ENCODE measurements at regions not wholly inside any gene's neighbourhood (a gene's known extent, or its start where the extent isn't known, plus 50 kb on each side); places are given as distances from the start of the nearest gene placed in this dataset.

DNA sequence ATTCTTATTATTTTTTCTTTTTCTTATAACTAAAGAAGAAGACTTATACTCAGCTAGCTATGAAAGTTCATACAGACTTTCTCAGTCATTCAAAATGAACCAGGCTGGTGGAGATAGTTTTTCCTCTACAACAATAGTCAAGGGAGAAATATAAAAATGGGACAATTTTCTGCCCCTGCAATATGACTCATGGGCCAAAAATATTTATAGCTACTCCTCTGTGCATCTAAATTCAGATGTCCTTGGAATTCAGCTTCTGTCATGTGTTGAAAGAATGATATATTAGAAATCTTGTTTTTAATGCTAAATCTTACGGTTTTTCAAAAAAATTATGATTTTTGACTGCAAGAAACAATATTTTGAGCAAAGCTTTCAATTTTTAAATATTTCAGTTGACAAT is 237.2 kb upstream of the SYT10 start:
- TF ChIP-seq NKX3-1 (CRISPR knock-in tag; IDR thresholded peaks at IDR 0.05): no peak
- WGBS (ENCODE audit: low lambda C conversion rate): 0% methylated on average over 1 of the region's 1 CpG
- POLR2A ChIA-PET: no interaction called here
- Histone ChIP-seq H3K9me3 (ENCODE audit: low read length) (no peaks in the 10 kb centered on the region), H3K4me3 (replicated peaks in 1 of 3; ENCODE audit: insufficient read depth in 1 of 3, low read depth in 2 of 3, low read length in 3 of 3) (no peak overlapping the region), H3K36me3 (replicated peaks in 1 of 2; ENCODE audit: control insufficient read depth in 1 of 2, insufficient read depth in 2 of 2, low read length in 2 of 2) (no peaks in the 10 kb centered on the region), H3K27ac (ENCODE audit: extremely low read length, insufficient read depth, low read length) (no peak overlapping the region), H3K27me3 (ENCODE audit: control insufficient read depth in 1 of 2, insufficient read depth in 2 of 2, low read length in 2 of 2) (no peaks in the 10 kb centered on the region), H3K4me2 (ENCODE audit: low read depth, low read length) (no peak overlapping the region), H3K9ac (ENCODE audit: insufficient read depth, low read depth, low read length) (no peak overlapping the region), H4K20me1 (ENCODE audit: insufficient read depth, low read length) (no peaks in the 10 kb centered on the region), H2AFZ (ENCODE audit: low read length) (no peak overlapping the region), H3K4me1 (ENCODE audit: insufficient read depth, low read length) (no peaks in the 10 kb centered on the region), H3K79me2 (ENCODE audit: insufficient read depth, low read length) (no peaks in the 10 kb centered on the region)
- FAIRE-seq (no peak), DNase-seq (ENCODE audit: low spot score) (no peak), ATAC-seq (no peak)
- in situ Hi-C loops (cut with HindIII; ENCODE audit: extremely low pct_ligation_motif_present, low pct_unique_long_range_greater_than_20kb): no loop called here
- CTCF ChIA-PET (ENCODE audit: low intra/inter-chr PET ratio, low total read pairs): no interaction called here
- intact Hi-C loops (cut with micrococcal nuclease; ENCODE audit: unreplicated experiment): no loop called here
- no TSS peak for BruUV-seq (replicated peaks)

DNA sequence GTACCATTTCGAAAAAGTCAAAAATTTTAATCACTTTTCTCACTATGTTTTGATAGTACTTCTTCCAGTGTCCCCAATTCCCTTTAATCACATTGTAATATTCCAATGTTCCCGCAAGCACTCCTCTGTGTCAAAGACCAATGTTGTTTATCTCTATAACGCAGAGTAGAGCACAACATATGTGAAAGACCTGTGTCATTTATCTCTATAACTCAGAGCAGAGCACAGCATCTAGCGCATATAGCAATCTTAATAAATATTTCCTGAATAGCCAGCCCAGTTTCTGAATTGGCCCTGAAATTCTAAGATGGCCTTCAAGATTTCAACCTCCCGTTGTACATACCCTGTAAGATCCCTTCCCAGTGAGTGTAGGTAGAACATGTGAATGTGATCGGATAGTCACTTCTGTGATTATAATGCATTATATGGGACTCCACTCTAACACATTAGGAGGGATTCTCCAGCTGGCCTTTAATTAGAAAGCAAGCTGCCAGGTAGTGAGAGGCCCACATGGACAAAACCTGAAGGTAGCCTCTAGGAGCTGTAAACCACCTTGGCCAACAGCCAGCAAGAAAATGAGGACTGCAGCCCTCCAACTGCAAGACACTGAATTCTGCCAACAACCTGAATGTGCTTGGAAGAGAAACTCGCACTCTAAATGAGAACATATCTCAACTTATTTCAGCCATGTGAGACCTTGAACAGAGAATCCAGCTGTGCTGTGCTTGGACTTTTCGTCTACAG is 238.8 kb upstream of the SYT10 start:
- no peak for FAIRE-seq
- no peak overlapping the region for H2AFZ ChIP-seq (ENCODE audit: low read length)
- intact Hi-C loops (cut with micrococcal nuclease; ENCODE audit: unreplicated experiment): no loop called here
- CTCF ChIA-PET (ENCODE audit: low intra/inter-chr PET ratio, low total read pairs): no interaction called here
- no peaks in the 10 kb centered on the region for H3K27me3 ChIP-seq (ENCODE audit: control insufficient read depth in 1 of 2, insufficient read depth in 2 of 2, low read length in 2 of 2)
- TF ChIP-seq RFXAP (CRISPR knock-in tag; IDR thresholded peaks at IDR 0.05; ENCODE audit: borderline replicate concordance) (no peak), ZNF274 (CRISPR knock-in tag; IDR thresholded peaks at IDR 0.05) (no peak)
- no peak for ATAC-seq
- DNase-seq (ENCODE audit: low spot score): no peak
- no TSS peak for BruUV-seq (replicated peaks)
- H3K36me3 ChIP-seq (replicated peaks in 1 of 2; ENCODE audit: control insufficient read depth in 1 of 2, insufficient read depth in 2 of 2, low read length in 2 of 2): no peaks in the 10 kb centered on the region
- POLR2A ChIA-PET: no interaction called here
- no peak overlapping the region for H3K4me3 ChIP-seq (replicated peaks in 1 of 3; ENCODE audit: insufficient read depth in 1 of 3, low read depth in 2 of 3, low read length in 3 of 3)
- H4K20me1 ChIP-seq (ENCODE audit: insufficient read depth, low read length): no peaks in the 10 kb centered on the region
- no peak overlapping the region for H3K4me2 ChIP-seq (ENCODE audit: low read depth, low read length)
- in situ Hi-C loops (cut with HindIII; ENCODE audit: extremely low pct_ligation_motif_present, low pct_unique_long_range_greater_than_20kb): no loop called here
- H3K9ac ChIP-seq (ENCODE audit: insufficient read depth, low read depth, low read length): no peak overlapping the region
- no peak overlapping the region for H3K27ac ChIP-seq (ENCODE audit: extremely low read length, insufficient read depth, low read length)
- no peaks in the 10 kb centered on the region for H3K79me2 ChIP-seq (ENCODE audit: insufficient read depth, low read length)
- H3K9me3 ChIP-seq (ENCODE audit: low read length): no peaks in the 10 kb centered on the region
- no peaks in the 10 kb centered on the region for H3K4me1 ChIP-seq (ENCODE audit: insufficient read depth, low read length)
- WGBS (ENCODE audit: low lambda C conversion rate): 28% methylated on average over 8 of the region's 8 CpGs

Measured in HepG2 (cell line).